Activated CD8-positive, alpha-beta memory T cell treated with anti-CD3 and anti-CD28 coated beads for 24 hours (primary cell): ENCODE measurements at regions not wholly inside any gene's neighbourhood (a gene's known extent, or its start where the extent isn't known, plus 50 kb on each side); places are given as distances from the start of the nearest gene placed in this dataset.
"Not testable (repeated sequence)": the region's sequence is repeated elsewhere in the genome, so short reads cannot be mapped to it uniquely, and the experiment has no call there.

ENCODE experiments used
- DNase-seq: peaks from one replicate; pipeline ENCODE4 v3.0.0-alpha.2; 2020

DNA sequence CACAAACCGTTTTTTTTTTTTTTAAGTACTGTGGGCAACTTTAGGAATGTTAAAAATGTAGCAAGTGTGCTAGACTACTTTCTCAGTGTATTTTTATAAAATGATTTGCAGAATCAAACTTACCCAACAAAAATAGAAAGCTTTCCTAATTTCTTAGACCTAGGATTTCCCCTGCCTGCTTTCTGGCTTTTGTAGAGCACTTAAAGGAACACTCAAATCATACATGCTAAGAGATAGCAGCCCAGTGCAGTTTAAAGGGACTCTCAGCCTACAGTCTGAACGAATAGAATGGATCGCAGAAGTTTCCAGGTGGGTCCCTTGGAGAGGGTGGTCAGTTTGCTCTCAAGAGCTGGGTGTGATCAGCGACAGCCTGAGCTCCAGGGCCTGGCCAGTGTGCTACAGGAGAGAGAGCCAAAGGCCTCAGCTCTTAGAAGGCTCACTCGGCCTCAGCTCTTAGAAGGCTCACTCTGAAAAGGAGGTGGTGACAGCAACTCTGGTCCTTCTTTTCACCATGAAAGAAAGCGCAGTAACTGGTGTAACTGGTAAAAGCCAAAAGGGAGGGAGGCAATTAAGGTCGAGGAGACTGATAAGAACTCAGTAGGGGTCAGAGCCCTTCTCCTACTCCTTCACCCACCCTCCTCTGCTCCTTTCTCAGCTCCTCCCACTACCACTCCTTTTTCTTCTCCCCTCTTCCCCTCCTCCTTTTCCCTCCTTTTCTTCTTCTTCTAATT lies 142.4 kb downstream of the ZFP64 start:
- no peak for DNase-seq

DNA sequence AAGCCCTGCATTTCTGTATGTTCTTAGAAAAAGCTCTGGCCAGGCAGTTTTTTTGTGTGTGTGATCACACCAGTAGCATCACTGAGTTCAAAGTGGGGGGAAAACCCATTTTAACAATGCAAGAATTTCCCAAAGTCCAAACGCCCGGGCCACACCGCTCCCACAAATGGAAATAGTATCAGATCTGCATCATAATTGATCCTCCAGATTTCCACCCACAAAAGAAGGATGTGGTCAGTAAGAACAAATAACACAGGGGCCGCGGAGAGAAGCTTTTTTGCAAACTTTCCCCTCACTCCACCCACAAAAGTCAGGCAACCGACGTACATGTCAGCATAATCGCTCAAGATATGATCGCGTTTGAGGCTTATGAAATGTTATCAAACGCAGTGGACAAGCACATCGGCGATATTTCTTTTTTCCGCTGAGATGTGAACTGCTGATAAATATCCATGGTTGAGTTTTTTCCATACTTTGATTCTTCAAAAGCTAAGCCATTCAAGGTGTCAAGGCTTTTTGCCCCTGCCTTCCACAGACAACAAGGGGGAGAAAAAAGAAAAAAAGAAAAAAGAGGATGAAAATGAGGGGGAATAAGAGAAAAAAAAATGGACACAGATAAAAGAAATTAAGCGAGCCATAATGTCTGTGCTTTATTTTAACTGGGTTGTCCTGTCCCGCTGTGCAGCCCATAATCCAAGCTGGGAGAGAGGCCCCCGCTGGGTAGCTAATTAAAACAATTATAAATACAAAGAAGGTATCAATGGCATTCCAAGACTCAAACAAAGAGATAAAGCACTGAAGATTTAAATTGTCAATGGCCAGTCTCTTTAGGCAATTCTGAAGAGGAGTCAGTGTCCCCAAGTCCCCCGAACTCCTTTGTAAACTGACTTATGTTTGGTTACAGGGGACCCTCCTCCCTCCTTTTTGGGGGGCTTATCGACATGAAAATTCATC lies 143.5 kb downstream of the ZFP64 start:
- peak; percentile 63 for DNase-seq

DNA sequence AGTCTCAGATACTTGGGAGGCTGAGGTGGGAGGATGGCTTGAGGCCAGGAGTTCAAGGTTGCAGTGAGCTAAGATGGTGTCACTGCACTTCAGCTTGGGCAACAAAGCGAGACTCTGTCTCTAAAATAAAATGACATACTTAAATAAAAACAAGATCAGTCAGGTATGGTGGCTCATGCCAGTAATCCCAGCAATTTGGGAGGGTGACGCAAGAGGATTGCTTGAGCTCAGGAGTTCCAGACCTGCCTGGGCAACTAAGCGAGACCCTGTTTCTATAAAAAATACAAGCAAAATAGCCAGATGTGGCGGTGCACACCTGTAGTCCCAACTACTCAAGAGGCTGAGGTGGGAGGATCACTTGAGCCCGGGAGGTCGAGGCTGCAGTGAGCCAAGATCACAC lies 149.6 kb downstream of the ZFP64 start:
- no peak for DNase-seq

DNA sequence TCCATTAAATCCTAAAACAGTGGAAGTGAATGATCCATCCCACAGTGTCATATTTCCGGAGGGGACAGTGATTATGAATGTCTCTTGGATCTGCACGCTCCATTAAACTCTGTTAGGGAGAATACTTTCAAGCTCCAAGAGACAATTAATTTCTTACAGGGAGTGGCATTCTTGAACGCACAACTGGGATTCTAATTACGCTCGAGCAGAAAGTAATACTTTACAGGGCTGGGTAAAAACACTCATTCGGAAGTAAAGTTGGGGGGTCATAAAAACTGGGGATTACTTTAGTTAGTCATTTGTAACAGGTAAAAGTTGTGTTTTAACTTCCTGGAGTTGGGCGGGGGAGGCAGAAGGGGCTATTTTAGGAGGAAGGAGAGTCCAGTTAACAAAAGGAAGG lies 151.8 kb downstream of the ZFP64 start:
- no peak for DNase-seq

DNA sequence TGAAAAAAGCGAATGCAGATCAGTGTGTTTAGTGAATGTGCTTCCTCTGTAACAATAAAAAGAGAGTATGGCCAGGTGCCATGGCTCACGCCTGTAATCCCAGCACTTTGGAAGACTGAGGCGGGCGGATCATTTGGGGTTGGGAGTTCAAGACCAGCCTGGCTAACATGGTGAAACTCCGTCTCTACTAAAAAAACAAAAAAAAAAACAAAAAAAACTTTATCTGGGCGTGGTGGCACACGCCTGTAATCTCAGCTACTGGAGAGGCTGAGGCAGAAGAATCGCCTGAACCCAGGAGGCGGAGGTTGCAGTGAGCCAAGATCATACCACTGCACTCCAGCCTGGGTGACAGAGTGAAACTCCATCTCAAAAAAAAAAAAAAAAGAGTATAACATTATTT lies 152.9 kb downstream of the ZFP64 start:
- DNase-seq: not testable (repeated sequence)

DNA sequence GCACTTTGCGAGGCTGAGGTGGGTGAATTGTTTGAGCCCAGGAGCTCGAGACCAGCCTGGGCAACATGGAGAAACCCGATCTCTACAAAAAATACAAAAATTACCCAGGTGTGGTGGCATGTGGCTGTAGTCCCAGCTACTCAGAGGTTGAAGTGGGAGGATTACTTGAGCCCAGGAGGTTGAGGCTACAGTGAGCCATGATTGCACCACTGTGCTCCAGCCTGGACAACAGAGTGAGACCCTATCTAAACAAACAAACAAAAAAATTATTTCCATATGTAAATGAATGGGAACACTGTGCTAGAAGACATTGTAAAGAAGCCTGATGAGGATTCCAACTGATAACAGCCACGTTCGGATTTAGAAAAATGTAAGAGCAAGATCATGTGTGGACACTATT lies 154.2 kb downstream of the ZFP64 start:
- no peak for DNase-seq

DNA sequence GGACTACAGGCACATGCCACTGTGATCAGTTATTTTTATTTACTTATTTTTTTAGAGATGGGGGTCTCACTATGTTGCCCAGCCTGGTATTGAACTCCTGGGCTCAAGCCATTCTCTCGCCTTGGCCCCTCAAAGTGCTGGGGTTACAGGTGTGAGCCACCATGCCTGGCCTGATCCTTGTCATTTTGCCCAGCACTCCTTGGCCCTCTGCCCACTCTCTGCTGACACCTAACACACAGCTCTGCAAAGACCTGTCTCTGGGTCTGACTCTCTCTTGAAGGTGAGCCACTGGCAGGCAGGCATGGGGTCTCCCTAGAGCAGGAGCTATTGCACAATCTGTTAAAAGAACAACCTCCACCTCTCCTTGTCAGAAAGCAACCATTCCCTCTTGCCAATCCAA lies 155.6 kb downstream of the ZFP64 start:
- DNase-seq: no peak

DNA sequence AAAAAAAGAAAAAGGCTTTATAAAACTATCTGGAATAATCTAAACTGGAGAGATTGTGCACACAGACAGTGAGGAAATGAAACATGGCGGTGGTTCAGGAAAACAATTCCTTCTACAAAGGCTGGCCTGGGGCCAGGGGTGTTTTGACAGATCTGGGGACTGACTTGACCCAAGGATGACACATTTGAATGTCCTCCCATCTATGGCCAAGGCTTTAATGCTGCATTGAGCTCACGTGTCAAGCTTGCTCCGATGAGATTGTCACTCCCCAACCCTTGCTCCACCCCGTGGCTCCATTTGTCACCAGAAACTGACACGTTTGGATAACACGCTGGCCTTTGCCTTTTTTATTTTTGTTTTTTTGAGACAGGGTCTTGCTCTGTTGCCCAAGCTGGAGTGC lies 156.1 kb downstream of the ZFP64 start:
- DNase-seq: no peak

DNA sequence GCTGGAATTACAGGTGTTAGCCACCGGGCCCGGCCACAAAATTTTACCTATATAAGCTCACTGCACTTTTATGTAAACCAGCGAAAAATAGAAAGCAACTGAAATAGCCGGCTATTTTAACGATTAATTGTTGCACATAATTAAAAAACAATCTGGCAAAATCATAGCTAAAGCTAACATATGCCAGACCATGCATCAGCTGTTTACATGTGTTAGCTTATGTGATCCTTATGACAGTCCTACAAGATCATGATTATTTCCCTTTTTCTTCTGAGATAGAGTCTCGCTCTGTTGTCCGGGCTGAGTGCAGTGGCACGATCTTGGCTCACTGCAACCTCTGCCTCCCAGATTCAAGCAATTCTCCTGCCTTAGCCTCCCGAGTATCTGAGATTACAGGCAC lies 157.0 kb downstream of the ZFP64 start:
- DNase-seq: no peak

DNA sequence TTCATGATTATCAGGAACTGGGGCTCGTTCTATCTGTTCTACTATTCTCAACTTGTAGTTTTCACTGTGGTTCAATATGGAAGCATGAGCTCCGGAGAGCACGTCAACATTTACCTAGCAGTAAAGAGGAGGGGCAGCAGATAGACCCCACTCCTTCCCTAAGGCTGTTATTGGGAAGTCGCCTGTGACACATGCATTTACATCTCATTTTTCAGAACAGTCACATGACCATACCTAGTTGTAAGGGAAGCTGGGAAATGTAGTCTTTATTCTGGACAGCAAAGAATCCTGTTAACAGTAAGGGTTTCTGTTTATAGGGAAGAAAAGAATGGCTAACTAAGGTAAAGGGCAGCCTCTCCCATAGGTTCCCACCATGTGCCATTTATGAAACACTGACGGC lies 158.3 kb downstream of the ZFP64 start:
- DNase-seq: no peak

DNA sequence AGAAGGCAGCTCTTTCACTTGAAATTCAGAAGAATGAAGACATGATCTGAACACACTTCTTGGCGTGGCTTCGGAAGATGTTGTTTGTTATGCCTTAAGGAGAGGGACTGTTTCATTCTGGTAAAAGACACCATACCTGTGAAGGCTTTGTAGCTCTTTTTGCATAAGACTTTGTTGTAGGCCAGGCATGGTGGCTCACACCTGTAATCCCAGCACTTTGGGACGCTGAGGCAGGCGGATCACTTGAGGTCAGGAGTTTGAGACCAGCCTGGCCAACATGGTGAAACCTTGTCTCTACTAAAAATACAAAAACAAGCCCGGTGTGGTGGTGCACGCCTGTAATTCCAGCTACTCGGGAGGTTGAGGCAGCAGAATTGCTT lies 159.3 kb downstream of the ZFP64 start:
- DNase-seq: not testable (repeated sequence)

DNA sequence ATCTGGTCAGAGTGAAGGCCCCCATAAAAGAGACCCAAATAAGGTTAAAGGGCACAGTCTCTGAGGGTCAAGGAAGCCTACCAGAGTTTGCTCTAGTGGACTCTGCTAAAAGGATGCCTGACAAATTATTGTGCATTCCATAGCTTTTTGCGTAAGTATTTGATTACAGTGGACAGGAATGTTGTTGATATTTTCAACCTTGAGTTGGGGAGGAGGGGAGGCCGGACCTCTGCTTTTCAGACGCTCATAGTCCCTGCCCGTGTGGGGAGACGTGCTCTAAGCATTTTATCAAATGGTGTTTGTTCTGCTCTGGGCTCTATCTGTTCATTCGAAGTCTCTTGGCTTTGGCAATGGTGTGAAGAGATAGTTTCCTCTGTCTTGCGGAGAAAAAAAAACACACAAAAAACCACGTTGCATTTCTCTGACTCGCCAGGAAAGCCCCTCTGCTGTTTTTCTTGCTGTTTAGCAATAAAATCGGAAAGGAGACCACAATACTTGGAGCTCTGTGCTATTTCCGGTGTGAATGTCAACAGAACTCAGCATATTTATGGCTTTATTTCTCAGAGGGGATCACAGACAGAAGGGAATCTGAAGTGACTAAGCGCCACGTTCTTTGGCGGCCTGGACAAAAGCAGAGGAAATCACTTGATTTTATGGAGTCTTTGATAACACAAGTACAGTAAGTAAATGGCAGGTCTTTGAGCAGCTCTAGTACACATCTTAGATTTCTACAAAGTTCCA lies 159.8 kb downstream of the ZFP64 start:
- DNase-seq: no peak

DNA sequence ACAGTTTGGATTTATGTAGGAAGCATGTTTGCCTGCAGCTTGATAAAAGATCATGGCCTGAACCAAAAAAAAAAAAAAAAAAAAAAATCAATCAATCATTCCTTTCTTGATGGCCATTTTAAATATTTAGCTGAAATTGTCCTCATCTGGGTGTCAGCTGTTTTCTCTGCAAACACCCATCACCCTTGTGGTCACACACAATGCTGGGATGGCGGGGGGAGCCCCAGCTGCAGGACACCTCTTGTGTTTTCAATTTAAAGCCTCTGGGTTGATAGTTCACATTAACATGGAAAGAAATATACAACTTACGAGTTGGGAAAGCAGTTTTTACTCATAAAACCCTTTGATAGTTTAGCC lies 160.4 kb downstream of the ZFP64 start:
- no peak for DNase-seq

DNA sequence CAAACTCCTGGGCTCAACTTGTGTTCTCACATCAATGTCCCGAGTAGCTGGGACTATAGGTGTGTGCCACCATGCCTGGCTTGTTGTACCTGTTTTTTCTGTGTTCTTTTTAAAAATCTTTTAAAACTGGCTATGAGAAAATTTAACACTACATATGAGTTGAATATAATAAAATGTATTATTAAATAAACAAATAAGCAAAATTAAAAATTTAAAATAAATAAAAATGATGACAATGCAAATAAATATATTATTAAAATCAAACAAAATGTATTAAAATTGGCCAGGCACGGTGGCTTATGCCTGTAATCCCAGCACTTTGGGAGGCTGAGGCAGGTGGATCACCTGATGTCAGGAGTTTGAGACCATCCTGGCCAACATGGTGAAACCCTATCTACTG lies 162.4 kb downstream of the ZFP64 start:
- DNase-seq: not testable (repeated sequence)

DNA sequence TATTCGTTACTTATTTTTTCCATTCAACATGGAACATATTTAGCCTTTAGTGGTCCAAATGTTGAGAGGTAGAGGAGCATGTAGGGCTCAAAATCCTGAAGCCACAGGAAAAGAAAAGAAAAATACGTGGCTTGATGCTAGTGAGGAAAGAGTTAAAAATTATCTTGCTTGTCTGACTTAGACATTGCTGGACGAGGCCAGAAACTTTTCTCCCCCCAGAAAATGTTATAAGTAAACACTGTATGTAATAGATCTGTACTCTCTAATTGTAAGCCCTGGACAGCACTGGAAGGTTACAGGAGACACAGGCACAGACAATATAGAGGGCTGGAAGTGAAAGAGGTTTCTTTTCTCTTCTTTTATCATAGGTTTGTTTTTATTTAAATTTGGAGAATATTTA lies 165.6 kb downstream of the ZFP64 start:
- no peak for DNase-seq

DNA sequence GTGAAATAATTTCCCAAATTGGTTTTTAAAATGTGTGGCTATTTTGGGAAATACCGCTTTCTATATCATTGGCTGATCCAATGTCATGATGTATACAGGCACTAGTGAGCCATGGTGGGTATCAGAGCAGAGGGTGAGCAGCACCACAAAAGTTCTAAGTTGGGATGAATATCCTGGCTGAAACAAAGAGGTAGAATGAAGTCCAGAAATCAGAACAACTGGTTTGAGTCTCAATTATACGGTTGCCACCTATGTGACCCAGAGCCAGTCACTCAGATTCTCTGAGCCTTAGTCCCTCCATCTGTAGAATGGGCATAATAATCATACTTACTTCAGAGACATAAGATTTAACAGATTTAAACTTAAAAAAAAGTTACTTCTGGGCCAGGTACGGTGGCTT lies 172.3 kb downstream of the ZFP64 start:
- no peak for DNase-seq

DNA sequence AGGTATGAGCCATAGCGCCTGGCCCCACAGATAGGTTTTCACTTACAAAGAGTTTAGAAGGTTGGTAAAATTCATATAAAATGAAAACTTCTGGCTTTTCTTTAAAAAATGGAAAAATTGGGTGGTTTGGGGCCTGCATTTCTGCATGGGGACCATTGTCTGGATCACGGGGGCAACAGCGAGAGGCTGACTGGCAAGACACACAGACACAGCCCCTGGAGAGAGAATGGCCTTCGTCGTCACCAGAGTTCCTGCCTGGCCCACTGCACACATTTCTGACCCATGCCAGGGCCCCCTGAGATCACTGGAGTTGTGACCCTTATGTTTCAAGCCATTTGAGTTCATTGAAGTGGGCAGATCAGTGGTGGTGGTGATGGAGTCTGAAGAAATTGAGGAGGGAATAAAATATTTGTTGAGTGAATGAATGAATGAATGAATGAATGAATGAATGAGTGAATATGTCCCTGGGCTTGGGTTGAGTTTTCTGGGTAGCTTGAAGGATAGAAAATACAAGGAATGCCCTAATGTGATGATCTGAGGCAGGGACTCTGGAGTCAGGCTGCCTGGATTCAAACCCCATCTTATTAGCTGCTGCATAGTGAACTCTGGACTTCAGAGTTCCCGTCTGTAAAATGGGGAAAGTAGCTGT lies 173.8 kb downstream of the ZFP64 start:
- no peak for DNase-seq

DNA sequence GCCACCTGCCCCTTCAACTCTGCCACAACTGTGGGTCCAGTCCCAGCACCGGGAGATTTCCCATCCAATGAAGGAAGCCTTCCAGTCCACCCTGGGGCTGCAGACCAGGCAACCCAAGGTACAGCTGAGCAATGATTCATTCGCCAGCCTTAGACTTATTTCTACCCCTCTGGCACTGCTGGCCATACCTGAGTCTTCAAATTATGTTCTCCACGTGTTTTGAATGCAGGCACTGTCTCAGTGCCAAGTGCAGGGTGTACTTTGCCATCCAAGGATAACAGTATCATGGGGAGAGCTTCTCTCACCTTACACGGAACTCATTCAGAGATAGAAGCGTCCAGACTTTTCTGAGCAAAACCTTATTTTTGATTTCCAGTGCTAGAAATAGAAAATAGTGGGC lies 175.6 kb downstream of the ZFP64 start:
- no peak for DNase-seq

DNA sequence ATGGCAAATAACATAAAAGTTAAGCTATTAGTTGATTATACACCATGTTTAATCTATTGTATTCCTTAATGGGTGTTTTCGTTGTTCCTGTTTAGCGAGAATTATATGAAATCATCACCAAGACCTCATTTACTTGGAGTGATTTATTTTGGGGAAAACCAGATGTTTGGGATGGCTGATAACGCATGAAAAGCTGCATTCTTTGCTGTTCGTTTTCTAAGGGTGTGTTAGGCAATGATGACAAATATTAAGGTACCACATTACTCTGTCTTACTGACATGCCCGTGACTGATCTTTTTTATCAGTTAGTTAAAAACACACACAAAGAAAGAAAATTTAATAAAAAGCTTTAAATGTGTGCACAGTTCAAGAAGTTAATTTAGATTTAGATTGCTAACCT lies 176.4 kb downstream of the ZFP64 start:
- DNase-seq: no peak

DNA sequence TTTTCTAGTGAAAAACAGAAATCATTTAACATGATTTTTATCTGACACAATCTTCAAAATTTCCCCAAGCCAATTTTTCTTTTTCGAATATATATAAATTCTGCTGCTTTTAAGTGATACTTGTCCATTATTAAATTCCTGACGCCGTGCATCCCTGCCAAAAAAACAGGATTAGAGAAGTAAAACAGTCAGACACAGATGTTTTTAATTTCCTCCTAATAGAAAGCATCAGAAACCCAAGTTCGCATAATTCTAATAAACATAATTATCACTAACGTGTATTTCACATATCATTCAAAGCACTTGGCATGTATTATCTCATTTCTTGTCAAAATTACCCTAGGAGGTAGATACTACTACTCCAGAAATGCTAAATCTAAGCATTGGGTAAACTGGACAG lies 179.5 kb downstream of the ZFP64 start:
- DNase-seq: no peak

DNA sequence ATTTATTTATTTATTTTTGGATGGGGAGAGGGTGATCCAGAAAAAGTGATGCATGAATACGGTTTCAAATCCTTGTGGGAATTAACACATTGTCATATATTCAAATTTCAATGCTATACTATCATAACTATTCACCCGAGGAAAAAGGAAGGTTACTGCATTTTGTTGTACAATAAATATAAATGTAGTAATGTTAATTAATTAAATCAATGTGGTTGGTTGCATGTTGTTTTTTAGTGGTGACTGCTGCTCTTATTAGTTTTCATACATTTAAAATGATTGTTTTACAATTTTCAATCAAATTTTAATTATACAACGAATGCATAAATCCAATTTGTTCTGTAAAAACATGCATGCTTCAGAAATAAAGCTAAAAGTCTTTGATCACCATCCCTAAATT lies 180.5 kb downstream of the ZFP64 start:
- DNase-seq: no peak

DNA sequence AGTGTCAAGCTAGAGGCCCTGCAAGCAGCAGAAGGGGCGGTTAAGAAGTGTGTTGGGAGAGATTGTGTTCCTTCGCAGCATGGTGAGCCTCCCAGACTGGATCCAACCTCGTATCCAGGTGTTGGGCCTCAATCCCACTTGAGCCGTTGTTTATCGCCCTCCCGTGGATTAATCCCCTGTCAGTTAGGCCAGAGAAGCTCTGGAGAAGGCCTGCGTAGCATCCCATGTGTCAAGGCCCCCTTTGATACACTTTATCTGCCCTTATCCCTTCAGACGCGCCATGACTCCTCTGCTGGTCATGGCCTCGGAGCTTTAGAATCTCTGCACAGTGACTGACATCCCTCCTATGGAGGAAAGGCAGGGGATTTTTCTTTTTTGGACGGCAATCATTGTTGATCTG lies 181.0 kb downstream of the ZFP64 start:
- no peak for DNase-seq

DNA sequence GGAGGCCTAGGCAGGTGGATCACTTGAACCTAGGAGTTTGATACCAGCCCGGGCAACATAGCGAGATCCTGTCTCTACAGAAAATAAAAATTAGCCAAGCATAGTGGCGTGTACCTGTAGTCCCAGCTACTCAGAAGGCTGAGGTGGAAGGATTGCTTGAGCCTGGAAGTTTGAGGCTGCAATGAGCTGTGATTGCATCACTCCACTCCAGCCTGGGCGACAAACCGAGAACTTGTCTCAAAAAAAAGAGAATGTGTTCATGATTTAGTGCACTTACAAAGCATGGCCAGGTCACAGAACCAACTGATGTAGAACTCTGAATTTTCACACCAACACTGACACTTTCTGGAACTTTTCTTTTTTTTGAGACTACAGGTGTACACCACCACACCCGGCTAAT lies 182.7 kb downstream of the ZFP64 start:
- no peak for DNase-seq
